Spleen (tissue), 7 donors: ENCODE measurements at regions not wholly inside any gene's neighbourhood (a gene's known extent, or its start where the extent isn't known, plus 50 kb on each side); places are given as distances from the start of the nearest gene placed in this dataset.

ENCODE experiments used
- POLR2A ChIP-seq, 3 donors: fragments of 450-650 bp; IDR thresholded peaks; one replicate each; pipeline ENCODE4 v1.5.1; 2017; ENCODE audit warnings: antibody characterized with exemption in 3 of 3, mild to moderate bottlenecking in 1 of 3
- POLR2AphosphoS5 ChIP-seq, 3 donors: sonication (generic); formaldehyde crosslinking; IDR thresholded peaks; one replicate each; pipeline ENCODE4 v1.5.1; 2017; ENCODE audit warnings: antibody characterized with exemption in 3 of 3
- TF ChIP-seq, protein P1 (sequence below), 11 experiments: fragments of 200-600 bp in 7 of 11; fragments of 450-650 bp in 4 of 11; sonication (generic) in 4 of 11; IDR thresholded peaks in 8 of 11; conservative IDR thresholded peaks in 3 of 11; 1 replicate in 7 of 11; 2 replicates in 4 of 11; pipeline versions ENCODE4 v1.4.0 to v1.8.0; 2016 to 2021; ENCODE audit warnings: antibody characterized with exemption in 11 of 11, inconsistent platforms in 4 of 11, mild to moderate bottlenecking in 1 of 11
- donor health status: DM: no; HTN: no; CAD: no; lungs with moderate emphysema.
- donor health status: DM: no; HTN: no; CAD: no.
- donor health status: DM: no; HTN: no; CAD: no.

DNA sequence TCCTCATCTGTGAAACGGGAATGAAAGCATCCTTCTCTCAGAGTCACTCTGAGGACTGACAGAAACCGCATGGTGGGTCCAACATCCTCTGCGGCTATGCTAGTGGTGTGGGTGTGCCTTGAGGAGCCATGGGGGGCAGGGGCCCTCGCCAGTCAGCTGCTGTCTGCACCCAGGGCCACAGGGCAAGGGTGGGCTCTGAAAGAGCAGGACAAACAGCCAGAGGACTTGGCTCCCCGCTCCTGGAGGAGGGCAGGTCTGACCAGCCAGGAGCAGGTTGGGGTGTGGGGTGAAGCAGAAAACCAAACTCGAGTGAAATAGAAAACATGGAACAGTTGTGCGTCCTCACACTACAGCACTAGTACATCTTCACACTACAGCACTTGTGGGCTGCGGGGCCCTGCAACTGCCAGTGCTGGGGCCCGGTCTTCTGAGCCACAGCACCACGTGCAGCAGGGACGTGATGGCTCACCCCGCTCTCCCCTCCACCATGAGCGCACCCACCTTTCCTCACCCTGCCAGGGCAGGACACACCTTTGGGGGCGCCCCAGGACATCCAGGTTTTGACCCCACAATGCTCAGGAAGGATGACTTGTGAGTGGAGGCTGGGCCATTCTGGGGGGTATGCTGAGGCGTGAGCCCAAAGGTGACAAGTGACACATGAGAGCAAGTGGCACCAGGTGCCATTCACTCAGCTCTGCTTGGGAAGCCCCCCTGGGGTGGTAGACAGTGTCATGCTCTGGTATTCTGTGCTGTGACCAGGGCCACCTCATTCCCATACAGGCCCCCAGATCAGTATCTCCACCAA lies 96.1 kb upstream of the RET start:
- TF ChIP-seq, protein P1, sequence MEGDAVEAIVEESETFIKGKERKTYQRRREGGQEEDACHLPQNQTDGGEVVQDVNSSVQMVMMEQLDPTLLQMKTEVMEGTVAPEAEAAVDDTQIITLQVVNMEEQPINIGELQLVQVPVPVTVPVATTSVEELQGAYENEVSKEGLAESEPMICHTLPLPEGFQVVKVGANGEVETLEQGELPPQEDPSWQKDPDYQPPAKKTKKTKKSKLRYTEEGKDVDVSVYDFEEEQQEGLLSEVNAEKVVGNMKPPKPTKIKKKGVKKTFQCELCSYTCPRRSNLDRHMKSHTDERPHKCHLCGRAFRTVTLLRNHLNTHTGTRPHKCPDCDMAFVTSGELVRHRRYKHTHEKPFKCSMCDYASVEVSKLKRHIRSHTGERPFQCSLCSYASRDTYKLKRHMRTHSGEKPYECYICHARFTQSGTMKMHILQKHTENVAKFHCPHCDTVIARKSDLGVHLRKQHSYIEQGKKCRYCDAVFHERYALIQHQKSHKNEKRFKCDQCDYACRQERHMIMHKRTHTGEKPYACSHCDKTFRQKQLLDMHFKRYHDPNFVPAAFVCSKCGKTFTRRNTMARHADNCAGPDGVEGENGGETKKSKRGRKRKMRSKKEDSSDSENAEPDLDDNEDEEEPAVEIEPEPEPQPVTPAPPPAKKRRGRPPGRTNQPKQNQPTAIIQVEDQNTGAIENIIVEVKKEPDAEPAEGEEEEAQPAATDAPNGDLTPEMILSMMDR (IDR thresholded peaks at IDR 0.05 in 8 of 11, conservative IDR thresholded peaks at IDR 0.05 in 3 of 11): no peak
- TF ChIP-seq POLR2A (IDR thresholded peaks at IDR 0.05) (no peak), POLR2AphosphoS5 (IDR thresholded peaks at IDR 0.05) (no peak)
